ENCODE measurements at regions not wholly inside any gene's neighbourhood (a gene's known extent, or its start where the extent isn't known, plus 50 kb on each side); places are given as distances from the start of the nearest gene placed in this dataset.

- DNase-seq (ENCODE audit: low read depth, low spot score): no peak
- CTCF ChIA-PET: interaction anchor here (4.5 kb wide), 1 partner anchor 11 kb away, joined by 31 read pairs; no protein-coding TSS in a partner anchor
- POLR2A ChIA-PET: no interaction called here
- H3K4me3 ChIP-seq (ENCODE audit: low read depth, low read length): no peak overlapping the region
- TF ChIP-seq CTCF (IDR thresholded peaks at IDR 0.05; ENCODE audit: insufficient read depth, low read length, missing control alignments): no peak
Observed at GRCh38 chr18:45202061-45202460, 413.2 kb upstream of the SLC14A2 start.

- no peak for DNase-seq (ENCODE audit: low read depth, low spot score)
- CTCF ChIA-PET: interaction anchor here (1.7 to 4.5 kb wide), 2 partner anchors 10 to 181 kb away, joined by 5 to 31 read pairs; no protein-coding TSS in a partner anchor
- POLR2A ChIA-PET: no interaction called here
Observed at GRCh38 chr18:45203677-45204076, 411.6 kb upstream of the SLC14A2 start.

GRCh38 chr18:45207328-45207727 is 407.9 kb upstream of the SLC14A2 start:
- ChIA-PET CTCF (interaction anchor here (1.3 to 1.7 kb wide), 2 partner anchors 12 to 459 kb away, joined by 3 to 4 read pairs; no protein-coding TSS in a partner anchor), POLR2A (no interaction called here)
- no peak for TF ChIP-seq CTCF (IDR thresholded peaks at IDR 0.05; ENCODE audit: insufficient read depth, low read length, missing control alignments)
- no peak for DNase-seq (ENCODE audit: low read depth, low spot score)
- H3K4me3 ChIP-seq (ENCODE audit: low read depth, low read length): no peak overlapping the region

More at GRCh38 chr18:45203677-45204076, 411.6 kb upstream of the SLC14A2 start:
- no peak for TF ChIP-seq CTCF (IDR thresholded peaks at IDR 0.05; ENCODE audit: insufficient read depth, low read length, missing control alignments)
- no peak overlapping the region for H3K4me3 ChIP-seq (ENCODE audit: low read depth, low read length)

- POLR2A ChIA-PET: no interaction called here
- CTCF ChIA-PET: interaction anchor here (0.8 to 1.7 kb wide), 3 partner anchors 11 to 1587 kb away, joined by 3 to 4 read pairs (median 3); no protein-coding TSS in a partner anchor
- DNase-seq (ENCODE audit: low read depth, low spot score): no peak
- no peak overlapping the region for H3K4me3 ChIP-seq (ENCODE audit: low read depth, low read length)
- TF ChIP-seq CTCF (IDR thresholded peaks at IDR 0.05; ENCODE audit: insufficient read depth, low read length, missing control alignments): no peak
Observed at GRCh38 chr18:45208164-45208563, 407.1 kb upstream of the SLC14A2 start.

GRCh38 chr18:45212181-45213039 is 402.9 kb upstream of the SLC14A2 start:
- TF ChIP-seq CTCF (IDR thresholded peaks at IDR 0.05; ENCODE audit: insufficient read depth, low read length, missing control alignments): peak; percentile 99
- DNase-seq (ENCODE audit: low read depth, low spot score): no peak
- ChIA-PET CTCF (interaction anchor here (0.6 to 3.1 kb wide), 67 partner anchors 9 to 1593 kb away, joined by 3 to 31 read pairs (median 4); partner anchors contain the start of gene SETBP1), POLR2A (no interaction called here)
- no peak overlapping the region for H3K4me3 ChIP-seq (ENCODE audit: low read depth, low read length)

GRCh38 chr18:45213040-45213333 is 402.3 kb upstream of the SLC14A2 start:
- ChIA-PET CTCF (interaction anchor here (0.6 to 3.1 kb wide), 62 partner anchors 10 to 1594 kb away, joined by 3 to 31 read pairs (median 4); partner anchors contain the start of gene SETBP1), POLR2A (no interaction called here)
- no peak for TF ChIP-seq CTCF (IDR thresholded peaks at IDR 0.05; ENCODE audit: insufficient read depth, low read length, missing control alignments)
- DNase-seq (ENCODE audit: low read depth, low spot score): no peak
- no peak overlapping the region for H3K4me3 ChIP-seq (ENCODE audit: low read depth, low read length)

Data from AG04449 (cell line).